Stomach (tissue), 4 donors: ENCODE measurements at regions not wholly inside any gene's neighbourhood (a gene's known extent, or its start where the extent isn't known, plus 50 kb on each side); places are given as distances from the start of the nearest gene placed in this dataset.

Experiments
- CTCF ChIP-seq, 7 experiments: fragments of 450-650 bp in 4 of 7; fragments of 200-600 bp in 3 of 7; sonication (generic) in 3 of 7; IDR thresholded peaks; one replicate each; pipeline ENCODE4 v1.5.1; 2016 to 2019; ENCODE audit warnings: antibody characterized with exemption in 7 of 7, control low read depth in 2 of 7, mild to moderate bottlenecking in 1 of 7
- EP300 ChIP-seq: sonication (generic); formaldehyde crosslinking; IDR thresholded peaks from one replicate; pipeline ENCODE4 v1.6.1; 2017; ENCODE audit warnings: antibody characterized with exemption
- POLR2A ChIP-seq, 4 donors: fragments of 450-650 bp; IDR thresholded peaks; one replicate each; pipeline ENCODE4 v1.6.1; 2016; ENCODE audit warnings: antibody characterized with exemption in 4 of 4, control low read depth in 2 of 4, mild to moderate bottlenecking in 1 of 4, moderate library complexity in 1 of 4
- POLR2AphosphoS5 ChIP-seq, 3 donors: sonication (generic); formaldehyde crosslinking; IDR thresholded peaks; one replicate each; pipeline ENCODE4 v1.6.1; 2016; ENCODE audit warnings: antibody characterized with exemption in 3 of 3

DNA sequence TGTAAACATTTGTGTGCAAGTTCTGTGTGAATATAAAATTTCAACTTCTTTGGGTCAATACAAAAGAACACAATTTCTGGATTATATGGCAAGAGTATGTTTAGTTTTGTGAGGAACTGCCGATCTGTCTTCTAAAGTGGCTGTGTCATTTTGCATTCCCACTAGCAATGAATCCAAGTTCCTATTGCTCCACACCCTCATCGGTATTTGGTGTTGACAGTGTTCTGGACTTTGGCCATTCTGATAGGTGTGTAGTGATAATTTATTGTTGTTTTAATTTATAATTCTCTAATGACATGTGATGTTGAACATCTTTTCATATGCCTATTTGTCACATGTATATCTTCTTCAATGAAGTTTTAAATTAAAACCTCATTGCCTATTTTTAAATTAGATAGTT lies 58.2 kb upstream of the TMC3 start:
- no peak for TF ChIP-seq CTCF (IDR thresholded peaks at IDR 0.05)
- TF ChIP-seq POLR2A (IDR thresholded peaks at IDR 0.05) = no peak
- no peak for TF ChIP-seq EP300
- TF ChIP-seq POLR2AphosphoS5 (IDR thresholded peaks at IDR 0.05) = no peak
